ENCODE measurements at regions not wholly inside any gene's neighbourhood (a gene's known extent, or its start where the extent isn't known, plus 50 kb on each side); places are given as distances from the start of the nearest gene placed in this dataset.

GRCh38 chr20:22901921-22902320 is 133.2 kb upstream of the SSTR4 start:
- TF ChIP-seq, protein P1, sequence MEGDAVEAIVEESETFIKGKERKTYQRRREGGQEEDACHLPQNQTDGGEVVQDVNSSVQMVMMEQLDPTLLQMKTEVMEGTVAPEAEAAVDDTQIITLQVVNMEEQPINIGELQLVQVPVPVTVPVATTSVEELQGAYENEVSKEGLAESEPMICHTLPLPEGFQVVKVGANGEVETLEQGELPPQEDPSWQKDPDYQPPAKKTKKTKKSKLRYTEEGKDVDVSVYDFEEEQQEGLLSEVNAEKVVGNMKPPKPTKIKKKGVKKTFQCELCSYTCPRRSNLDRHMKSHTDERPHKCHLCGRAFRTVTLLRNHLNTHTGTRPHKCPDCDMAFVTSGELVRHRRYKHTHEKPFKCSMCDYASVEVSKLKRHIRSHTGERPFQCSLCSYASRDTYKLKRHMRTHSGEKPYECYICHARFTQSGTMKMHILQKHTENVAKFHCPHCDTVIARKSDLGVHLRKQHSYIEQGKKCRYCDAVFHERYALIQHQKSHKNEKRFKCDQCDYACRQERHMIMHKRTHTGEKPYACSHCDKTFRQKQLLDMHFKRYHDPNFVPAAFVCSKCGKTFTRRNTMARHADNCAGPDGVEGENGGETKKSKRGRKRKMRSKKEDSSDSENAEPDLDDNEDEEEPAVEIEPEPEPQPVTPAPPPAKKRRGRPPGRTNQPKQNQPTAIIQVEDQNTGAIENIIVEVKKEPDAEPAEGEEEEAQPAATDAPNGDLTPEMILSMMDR (IDR thresholded peaks at IDR 0.05; ENCODE audit: control insufficient read depth, extremely low read depth, insufficient read depth): no peak
- DNase-seq (ENCODE audit: low read depth): no peak
- H3K4me3 ChIP-seq (ENCODE audit: low read depth, low read length): no peak overlapping the region

GRCh38 chr20:22904386-22904785 is 130.7 kb upstream of the SSTR4 start:
- DNase-seq (ENCODE audit: low read depth): no peak
- TF ChIP-seq, protein P1 (IDR thresholded peaks at IDR 0.05; ENCODE audit: control insufficient read depth, extremely low read depth, insufficient read depth): no peak
- no peak overlapping the region for H3K4me3 ChIP-seq (ENCODE audit: low read depth, low read length)

DNA sequence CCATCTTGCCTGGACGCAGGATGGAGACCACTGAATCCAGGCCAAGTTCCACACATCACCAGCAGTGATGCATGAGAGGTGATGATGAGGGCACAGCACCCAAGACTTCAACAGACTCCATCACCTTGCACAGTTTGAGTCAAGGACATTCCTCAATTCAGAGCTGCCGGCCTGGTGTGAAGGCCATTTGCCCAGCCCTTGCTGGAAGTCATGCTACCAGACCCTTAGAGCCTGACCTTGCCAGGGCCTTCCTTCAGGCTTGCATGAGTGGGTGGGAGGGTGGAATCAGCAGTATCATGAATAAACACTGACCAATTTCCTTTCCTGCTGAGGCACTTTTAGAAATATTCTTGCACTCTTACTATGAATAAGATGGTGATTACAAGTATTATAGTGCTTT is 130.2 kb upstream of the SSTR4 start:
- TF ChIP-seq, protein P1 (IDR thresholded peaks at IDR 0.05; ENCODE audit: control insufficient read depth, extremely low read depth, insufficient read depth): no peak
- DNase-seq (ENCODE audit: low read depth): no peak
- no peak overlapping the region for H3K4me3 ChIP-seq (ENCODE audit: low read depth, low read length)

GRCh38 chr20:22905658-22906057 is 129.5 kb upstream of the SSTR4 start:
- no peak overlapping the region for H3K4me3 ChIP-seq (ENCODE audit: low read depth, low read length)
- TF ChIP-seq, protein P1 (IDR thresholded peaks at IDR 0.05; ENCODE audit: control insufficient read depth, extremely low read depth, insufficient read depth): no peak
- DNase-seq (ENCODE audit: low read depth): no peak

GRCh38 chr20:22908437-22908836 is 126.7 kb upstream of the SSTR4 start:
- no peak overlapping the region for H3K4me3 ChIP-seq (ENCODE audit: low read depth, low read length)
- TF ChIP-seq, protein P1 (IDR thresholded peaks at IDR 0.05; ENCODE audit: control insufficient read depth, extremely low read depth, insufficient read depth): no peak
- DNase-seq (ENCODE audit: low read depth): no peak

DNA sequence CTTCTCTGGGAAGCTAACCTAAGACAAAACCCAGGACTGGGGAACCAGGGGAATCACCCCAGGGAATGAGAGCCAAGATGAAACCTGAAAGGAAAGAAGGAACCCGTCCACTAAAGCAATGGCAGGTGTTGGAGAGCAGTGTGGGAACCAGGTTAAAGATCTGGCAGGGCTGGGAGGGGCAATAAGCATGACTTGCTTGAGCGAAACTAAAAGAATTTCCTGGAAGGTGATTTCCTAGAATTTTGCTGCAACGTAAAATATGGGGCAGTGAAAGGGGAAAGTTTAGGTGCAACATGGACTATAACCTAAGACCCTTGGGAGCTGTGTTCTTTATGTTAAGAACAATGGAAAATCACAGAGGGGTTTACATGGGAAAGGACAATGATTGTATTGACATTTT is 126.2 kb upstream of the SSTR4 start:
- no peak overlapping the region for H3K4me3 ChIP-seq (ENCODE audit: low read depth, low read length)
- no peak for DNase-seq (ENCODE audit: low read depth)
- TF ChIP-seq, protein P1 (IDR thresholded peaks at IDR 0.05; ENCODE audit: control insufficient read depth, extremely low read depth, insufficient read depth): no peak

- DNase-seq (ENCODE audit: low read depth): no peak
- TF ChIP-seq, protein P1 (IDR thresholded peaks at IDR 0.05; ENCODE audit: control insufficient read depth, extremely low read depth, insufficient read depth): no peak
Observed at GRCh38 chr20:22909436-22909835, 125.7 kb upstream of the SSTR4 start.

More at GRCh38 chr20:22909436-22909835, 125.7 kb upstream of the SSTR4 start:
- H3K4me3 ChIP-seq (ENCODE audit: low read depth, low read length): no peak overlapping the region
